ENCODE measurements at regions not wholly inside any gene's neighbourhood (a gene's known extent, or its start where the extent isn't known, plus 50 kb on each side); places are given as distances from the start of the nearest gene placed in this dataset.

- DNase-seq (ENCODE audit: low read depth in 2 of 2): peak in 1 of 2 donors; percentile 9
Measured at GRCh38 chr5:84688566-84688965, 303.9 kb upstream of the EDIL3 start.

- DNase-seq (ENCODE audit: low read depth in 2 of 2): no peak
Measured at GRCh38 chr5:84685121-84685894, 300.6 kb upstream of the EDIL3 start.

GRCh38 chr5:84683594-84683993, 298.9 kb upstream of the EDIL3 start:
- DNase-seq (ENCODE audit: low read depth in 2 of 2): no peak

GRCh38 chr5:84682531-84682930, 297.9 kb upstream of the EDIL3 start:
- DNase-seq (ENCODE audit: low read depth in 2 of 2): no peak

- DNase-seq (ENCODE audit: low read depth in 2 of 2): no peak
Measured at GRCh38 chr5:84680908-84681307, 296.2 kb upstream of the EDIL3 start.

GRCh38 chr5:84673785-84674184, 289.1 kb upstream of the EDIL3 start:
- no peak for DNase-seq (ENCODE audit: low read depth in 2 of 2)

- DNase-seq (ENCODE audit: low read depth in 2 of 2): no peak
Measured at GRCh38 chr5:84667576-84667975, 282.9 kb upstream of the EDIL3 start.

GRCh38 chr5:84650429-84650828, 265.7 kb upstream of the EDIL3 start:
- no peak for DNase-seq (ENCODE audit: low read depth in 2 of 2)

GRCh38 chr5:84647581-84647980, 262.9 kb upstream of the EDIL3 start:
- no peak for DNase-seq (ENCODE audit: low read depth in 2 of 2)

GRCh38 chr5:84642795-84643194, 258.1 kb upstream of the EDIL3 start:
- no peak for DNase-seq (ENCODE audit: low read depth in 2 of 2)

- DNase-seq (ENCODE audit: low read depth in 2 of 2): no peak
Measured at GRCh38 chr5:84642324-84642723, 257.6 kb upstream of the EDIL3 start.

GRCh38 chr5:84637662-84638375, 253.1 kb upstream of the EDIL3 start:
- DNase-seq (ENCODE audit: low read depth in 2 of 2): no peak

GRCh38 chr5:84635235-84636055, 250.8 kb upstream of the EDIL3 start:
- no peak for DNase-seq (ENCODE audit: low read depth in 2 of 2)

GRCh38 chr5:84634256-84634655, 249.6 kb upstream of the EDIL3 start:
- DNase-seq (ENCODE audit: low read depth in 2 of 2): no peak

- no peak for DNase-seq (ENCODE audit: low read depth in 2 of 2)
Measured at GRCh38 chr5:84632418-84632817, 247.7 kb upstream of the EDIL3 start.

GRCh38 chr5:84628918-84629317, 244.2 kb upstream of the EDIL3 start:
- no peak for DNase-seq (ENCODE audit: low read depth in 2 of 2)

- no peak for DNase-seq (ENCODE audit: low read depth in 2 of 2)
Measured at GRCh38 chr5:84623019-84623418, 238.3 kb upstream of the EDIL3 start.

GRCh38 chr5:84622461-84622860, 237.8 kb upstream of the EDIL3 start:
- no peak for DNase-seq (ENCODE audit: low read depth in 2 of 2)

GRCh38 chr5:84618262-84618661, 233.6 kb upstream of the EDIL3 start:
- DNase-seq (ENCODE audit: low read depth in 2 of 2): no peak

GRCh38 chr5:84614906-84615305, 230.2 kb upstream of the EDIL3 start:
- DNase-seq (ENCODE audit: low read depth in 2 of 2): no peak

- DNase-seq (ENCODE audit: low read depth in 2 of 2): no peak
Measured at GRCh38 chr5:84606784-84607183, 222.1 kb upstream of the EDIL3 start.

- DNase-seq (ENCODE audit: low read depth in 2 of 2): no peak
Measured at GRCh38 chr5:84605241-84605640, 220.6 kb upstream of the EDIL3 start.

Data from lung microvascular endothelial cell (primary cell).